Adrenal gland (tissue), 9 donors: ENCODE measurements at regions not wholly inside any gene's neighbourhood (a gene's known extent, or its start where the extent isn't known, plus 50 kb on each side); places are given as distances from the start of the nearest gene placed in this dataset.

Source experiments
- DNase-seq, 7 donors: peaks; one replicate each; pipeline ENCODE4 v3.0.0-alpha.2; 2019 to 2020
- H3K27ac ChIP-seq, 5 donors: fragments of 200-600 bp; sonication (generic) in 4 of 5; 1 replicate in 3 of 5; 2 replicates in 2 of 5; pipeline versions ENCODE4 v1.5.1 to v1.8.0; 2016 to 2020; ENCODE audit warnings: mild to moderate bottlenecking in 1 of 5
- H3K27me3 ChIP-seq: fragments of 200-600 bp; 2 replicates; pipeline ENCODE4 v1.8.0; 2021
- H3K36me3 ChIP-seq, 2 donors: fragments of 200-600 bp; replicated peaks in 1 of 2; 1 replicate in 1 of 2; 2 replicates in 1 of 2; pipeline versions ENCODE4 v1.5.1 to v1.8.0; 2018 to 2022
- H3K4me1 ChIP-seq, 2 donors: fragments of 200-600 bp; replicated peaks in 1 of 2; 1 replicate in 1 of 2; 2 replicates in 1 of 2; pipeline versions ENCODE4 v1.5.1 to v1.8.0; 2018 to 2021
- H3K4me3 ChIP-seq, 4 donors: fragments of 200-600 bp; sonication (generic) in 3 of 4; one replicate each; pipeline ENCODE4 v1.5.1; 2016 to 2018
- H3K9me3 ChIP-seq, 3 donors: fragments of 200-600 bp; sonication (generic) in 1 of 3; replicated peaks in 1 of 3; 1 replicate in 2 of 3; 2 replicates in 1 of 3; pipeline versions ENCODE4 v1.5.1 to v1.8.0; 2016 to 2021
- POLR2A ChIP-seq, 2 donors: fragments of 450-650 bp; IDR thresholded peaks; one replicate each; pipeline ENCODE4 v1.6.1; 2017; ENCODE audit warnings: antibody characterized with exemption in 2 of 2, mild to moderate bottlenecking in 2 of 2, moderate library complexity in 1 of 2
- WGBS, 4 donors: extraction: QIAGEN DNeasy Blood & Tissue Kit in 2 of 4; methylation state at CpG; one replicate each; pipeline versions ENCODE4 v1.1.5 to v1.1.7; 2013 to 2017; 5-methylcytosine and 5-hydroxymethylcytosine counted together
- intact Hi-C, 2 donors: fragments of 100-400 bp; cut with DNase I; formaldehyde crosslinking; loops; one replicate each; pipeline versions ENCODE4 v1.14.1 to v1.15.0; 2022 to 2023
- TF ChIP-seq, protein P1 (sequence below), 6 experiments: fragments of 450-650 bp in 4 of 6; fragments of 200-600 bp in 2 of 6; sonication (generic) in 1 of 6; IDR thresholded peaks; 1 replicate in 5 of 6; 2 replicates in 1 of 6; pipeline versions ENCODE4 v1.5.1 to v1.8.0; 2016 to 2021; ENCODE audit warnings: antibody characterized with exemption in 6 of 6, mild to moderate bottlenecking in 2 of 6, moderate library complexity in 1 of 6
- donor health status: healthy with polysubstance abuse.
- donor health status: Bipolar disorder and iron deficiency.
- donor health status: DM: yes; HTN: yes; CAD: no.
- donor health status: DM: no; HTN: no; CAD: no.
- donor health status: DM: no; HTN: no; CAD: no.

DNA sequence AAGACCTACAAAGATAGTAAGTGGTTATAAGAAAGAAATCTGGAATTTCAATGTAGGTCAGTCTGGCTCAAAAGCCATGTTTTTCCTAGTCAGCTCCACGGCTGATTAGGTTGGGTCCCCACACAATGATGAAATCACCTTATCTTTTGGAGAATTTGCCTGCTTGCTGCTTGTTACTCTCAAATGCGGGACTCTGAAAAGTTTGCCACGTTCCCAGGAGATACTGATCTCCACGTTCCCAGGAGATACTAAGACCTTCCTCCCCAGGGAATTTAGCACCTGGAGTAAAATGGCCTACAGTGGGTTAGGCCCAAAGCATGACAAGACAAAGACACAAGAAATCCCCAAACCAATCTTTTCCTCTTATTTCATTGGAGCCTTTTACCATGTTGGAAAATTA lies 449.6 kb downstream of the TNS1 start:
- H3K4me3 ChIP-seq, result no peak overlapping the region
- no peaks in the 10 kb centered on the region for H3K27me3 ChIP-seq
- peaks cover 15 to 38% of the 10 kb centered on the region in 2 donors for H3K4me1 ChIP-seq
- no peaks in the 10 kb centered on the region for H3K36me3 ChIP-seq
- 73 to 97% (median 92%) methylated on average over 4 of the region's 4 CpGs for WGBS, 4 donors
- intact Hi-C loops, result no loop called here
- peak overlapping the region in 1 of 5 donors; percentile 29 for H3K27ac ChIP-seq
- no peak for DNase-seq
- TF ChIP-seq POLR2A (IDR thresholded peaks at IDR 0.05), result no peak
- TF ChIP-seq, protein P1, sequence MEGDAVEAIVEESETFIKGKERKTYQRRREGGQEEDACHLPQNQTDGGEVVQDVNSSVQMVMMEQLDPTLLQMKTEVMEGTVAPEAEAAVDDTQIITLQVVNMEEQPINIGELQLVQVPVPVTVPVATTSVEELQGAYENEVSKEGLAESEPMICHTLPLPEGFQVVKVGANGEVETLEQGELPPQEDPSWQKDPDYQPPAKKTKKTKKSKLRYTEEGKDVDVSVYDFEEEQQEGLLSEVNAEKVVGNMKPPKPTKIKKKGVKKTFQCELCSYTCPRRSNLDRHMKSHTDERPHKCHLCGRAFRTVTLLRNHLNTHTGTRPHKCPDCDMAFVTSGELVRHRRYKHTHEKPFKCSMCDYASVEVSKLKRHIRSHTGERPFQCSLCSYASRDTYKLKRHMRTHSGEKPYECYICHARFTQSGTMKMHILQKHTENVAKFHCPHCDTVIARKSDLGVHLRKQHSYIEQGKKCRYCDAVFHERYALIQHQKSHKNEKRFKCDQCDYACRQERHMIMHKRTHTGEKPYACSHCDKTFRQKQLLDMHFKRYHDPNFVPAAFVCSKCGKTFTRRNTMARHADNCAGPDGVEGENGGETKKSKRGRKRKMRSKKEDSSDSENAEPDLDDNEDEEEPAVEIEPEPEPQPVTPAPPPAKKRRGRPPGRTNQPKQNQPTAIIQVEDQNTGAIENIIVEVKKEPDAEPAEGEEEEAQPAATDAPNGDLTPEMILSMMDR (IDR thresholded peaks at IDR 0.05), result no peak
- H3K9me3 ChIP-seq, result no peaks in the 10 kb centered on the region

DNA sequence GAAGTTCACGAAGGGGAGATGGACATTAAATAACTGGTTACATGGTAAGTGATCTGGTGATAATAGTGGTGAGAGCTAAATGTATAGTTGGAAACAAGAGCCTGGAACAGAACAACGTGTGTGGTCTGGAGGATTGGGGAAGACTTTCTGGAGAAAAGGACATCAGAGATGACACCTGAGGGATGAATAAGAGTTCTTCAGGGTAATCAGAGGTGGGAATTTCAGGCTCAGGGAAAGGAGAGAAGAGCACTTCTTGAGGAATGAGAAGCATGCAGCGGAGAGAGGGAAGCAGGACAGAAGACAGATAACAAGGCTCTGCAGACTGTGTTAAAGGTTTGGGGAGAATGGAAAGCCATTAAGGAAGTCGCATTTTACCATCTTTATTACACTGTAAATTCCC lies 450.7 kb downstream of the TNS1 start:
- no peak for TF ChIP-seq POLR2A (IDR thresholded peaks at IDR 0.05)
- TF ChIP-seq, protein P1 (IDR thresholded peaks at IDR 0.05), result no peak
- 82 to 93% (median 88%) methylated on average over 4 of the region's 4 CpGs for WGBS, 4 donors
- no peaks in the 10 kb centered on the region for H3K9me3 ChIP-seq

DNA sequence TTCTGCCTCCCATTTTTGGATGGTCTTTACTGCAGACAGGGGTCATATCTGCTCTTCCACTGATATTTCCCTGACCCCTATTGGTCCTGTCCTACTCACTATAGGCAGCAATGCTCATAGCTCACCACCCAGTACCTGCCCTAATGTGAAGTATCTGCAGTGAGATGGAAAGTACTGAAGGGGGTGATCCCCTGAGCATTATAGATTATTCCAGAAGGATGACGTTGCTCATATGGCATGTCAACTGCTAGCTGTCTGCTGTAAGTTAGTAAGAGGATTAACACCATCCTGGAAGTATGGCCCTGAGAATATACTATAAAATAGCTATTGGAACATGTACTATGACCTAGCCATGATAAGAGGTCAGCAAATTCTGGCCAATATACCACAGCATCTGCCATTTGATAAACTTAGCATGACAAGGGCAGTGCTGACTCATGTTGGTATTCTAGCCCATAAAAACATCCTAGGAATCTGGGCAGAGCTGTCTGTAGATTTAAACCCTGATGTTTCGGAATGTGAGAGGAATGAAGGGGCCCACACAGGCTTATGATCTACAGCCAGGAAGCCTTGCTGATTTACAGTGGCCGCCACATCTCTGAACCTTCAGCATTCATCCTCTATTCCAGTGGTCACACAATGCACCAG lies 451.4 kb downstream of the TNS1 start:
- peaks cover 15 to 36% of the 10 kb centered on the region in 2 donors for H3K4me1 ChIP-seq
- no peaks in the 10 kb centered on the region for H3K9me3 ChIP-seq
- H3K36me3 ChIP-seq, result no peaks in the 10 kb centered on the region
- H3K27ac ChIP-seq, result peak overlapping the region in 1 of 5 donors; percentile 41
- H3K4me3 ChIP-seq, result no peak overlapping the region
- DNase-seq, result peak in 5 of 7 donors; percentile 4 to 43 (median 16)
- intact Hi-C loops, result no loop called here
- 40 to 71% (median 59%) methylated on average over 3 of the region's 3 CpGs for WGBS, 4 donors
- TF ChIP-seq POLR2A (IDR thresholded peaks at IDR 0.05), result no peak
- TF ChIP-seq, protein P1 (IDR thresholded peaks at IDR 0.05), result no peak
- H3K27me3 ChIP-seq, result no peaks in the 10 kb centered on the region

More for the DNA sequence above, 450.7 kb downstream of the TNS1 start:
- Histone ChIP-seq H3K4me3 (no peak overlapping the region), H3K4me1 (peaks cover 15 to 38% of the 10 kb centered on the region in 2 donors), H3K36me3 (no peaks in the 10 kb centered on the region), H3K27me3 (no peaks in the 10 kb centered on the region), H3K27ac (peak overlapping the region in 1 of 5 donors; percentile 41)
- intact Hi-C loops, result no loop called here
- DNase-seq, result no peak

- WGBS, 4 donors, result 80 to 90% (median 84%) methylated on average over 2 of the region's 2 CpGs
- H3K27me3 ChIP-seq, result no peaks in the 10 kb centered on the region
- TF ChIP-seq, protein P1 (IDR thresholded peaks at IDR 0.05), result no peak
- TF ChIP-seq POLR2A (IDR thresholded peaks at IDR 0.05), result no peak
- no peak overlapping the region for H3K4me3 ChIP-seq
- H3K36me3 ChIP-seq, result no peaks in the 10 kb centered on the region
- intact Hi-C loops, result no loop called here
- DNase-seq, result no peak
- no peak overlapping the region for H3K27ac ChIP-seq
- no peaks in the 10 kb centered on the region for H3K4me1 ChIP-seq
- no peaks in the 10 kb centered on the region for H3K9me3 ChIP-seq
Measured at GRCh38 chr2:217539126-217539525, 463.7 kb downstream of the TNS1 start.
